MG63 (cell line): ENCODE measurements at regions not wholly inside any gene's neighbourhood (a gene's known extent, or its start where the extent isn't known, plus 50 kb on each side); places are given as distances from the start of the nearest gene placed in this dataset.

Source experiments
- DNase-seq: peaks from one replicate; pipeline ENCODE4 v3.0.0-alpha.2; 2020
- H3K27me3 ChIP-seq: fragments of 250-450 bp; sonication (Bioruptor Pico); 2 replicates; pipeline ENCODE4 v1.5.1; 2020; ENCODE audit warnings: mild to moderate bottlenecking, moderate library complexity
- H3K36me3 ChIP-seq: fragments of 250-450 bp; sonication (Bioruptor Pico); 2 replicates; pipeline ENCODE4 v1.5.1; 2020; ENCODE audit warnings: mild to moderate bottlenecking, moderate library complexity
- H3K4me3 ChIP-seq: fragments of 250-450 bp; sonication (Bioruptor Pico); 2 replicates; pipeline ENCODE4 v1.5.1; 2020; ENCODE audit warnings: mild to moderate bottlenecking, moderate library complexity
- H3K9me3 ChIP-seq: fragments of 250-450 bp; sonication (Bioruptor Pico); 2 replicates; pipeline ENCODE4 v1.5.1; 2020; ENCODE audit warnings: mild to moderate bottlenecking, moderate library complexity

DNA sequence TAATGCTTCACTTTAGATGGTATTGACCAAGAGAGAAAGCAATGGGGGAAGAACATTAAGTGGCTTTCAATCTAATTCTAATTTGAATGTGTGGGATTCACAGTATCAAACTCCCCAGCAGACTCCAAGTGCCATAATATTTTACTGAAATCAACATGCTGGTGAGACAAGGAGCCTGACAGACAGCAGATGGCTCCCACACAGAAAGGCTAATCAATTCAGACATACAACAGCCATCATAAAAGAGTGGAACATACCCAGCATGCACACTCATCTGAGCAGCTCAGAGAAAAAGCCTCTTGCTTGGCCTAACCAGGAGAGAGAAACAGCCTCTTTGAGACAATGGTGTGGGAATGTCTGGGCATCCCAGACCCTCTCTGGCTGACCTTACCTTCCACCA, 186.5 kb upstream of the SKOR2 start:
- DNase-seq, result no peak
- Histone ChIP-seq H3K36me3 (no peaks in the 10 kb centered on the region), H3K9me3 (no peaks in the 10 kb centered on the region), H3K4me3 (no peak overlapping the region), H3K27me3 (peaks cover 8% of the 10 kb centered on the region; the same call in 1 of the 2 replicates)

DNA sequence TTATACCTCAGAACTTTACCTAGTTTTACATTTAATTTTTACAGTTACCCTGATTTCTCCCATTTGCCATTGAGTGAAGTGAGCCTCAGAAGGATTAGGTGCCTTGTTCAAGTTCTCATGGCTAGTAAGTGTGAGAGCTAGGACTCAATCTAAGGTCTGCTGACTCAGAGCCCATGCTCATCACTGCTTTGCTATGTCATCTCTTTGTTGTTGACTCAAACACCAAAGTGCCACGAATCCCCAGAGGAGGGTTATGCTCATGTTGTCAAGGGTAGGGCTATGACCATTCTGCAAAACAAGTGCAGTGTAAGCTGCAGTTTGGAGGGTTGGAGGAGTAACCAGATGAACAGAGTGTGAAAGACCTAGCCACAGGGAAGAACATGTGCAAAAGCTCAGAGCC, 185.4 kb upstream of the SKOR2 start:
- Histone ChIP-seq H3K4me3 (no peak overlapping the region), H3K9me3 (no peaks in the 10 kb centered on the region), H3K36me3 (no peaks in the 10 kb centered on the region), H3K27me3 (peaks cover 8% of the 10 kb centered on the region; the same call in 1 of the 2 replicates)
- no peak for DNase-seq

DNA sequence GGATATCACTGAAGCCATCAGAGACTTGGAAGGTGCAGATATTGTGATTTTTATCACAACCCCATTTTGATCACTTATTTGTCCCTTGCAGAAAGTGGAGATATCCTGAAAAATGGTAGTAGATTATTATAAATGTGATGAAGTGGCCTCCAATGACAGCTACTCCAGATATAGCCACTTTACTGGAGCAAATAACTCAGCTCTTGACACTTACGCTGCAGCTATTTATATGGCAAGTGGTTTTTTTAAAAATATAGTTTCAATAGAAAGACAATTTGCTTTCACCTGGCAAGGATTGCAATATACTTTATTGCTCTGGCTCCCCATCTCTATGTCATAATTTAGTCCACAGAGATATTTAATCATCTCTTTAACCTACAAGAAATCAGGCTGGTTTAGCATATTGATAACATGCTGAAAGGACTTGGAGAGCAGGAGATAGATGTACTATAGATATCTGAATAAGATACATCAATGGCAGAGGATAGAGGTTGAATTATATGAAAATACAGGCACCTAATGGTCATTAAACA, 182.8 kb upstream of the SKOR2 start:
- no peak overlapping the region for H3K4me3 ChIP-seq
- no peaks in the 10 kb centered on the region for H3K36me3 ChIP-seq
- DNase-seq, result no peak
- peaks cover 8% of the 10 kb centered on the region; the same call in 1 of the 2 replicates for H3K27me3 ChIP-seq
- H3K9me3 ChIP-seq, result no peaks in the 10 kb centered on the region

DNA sequence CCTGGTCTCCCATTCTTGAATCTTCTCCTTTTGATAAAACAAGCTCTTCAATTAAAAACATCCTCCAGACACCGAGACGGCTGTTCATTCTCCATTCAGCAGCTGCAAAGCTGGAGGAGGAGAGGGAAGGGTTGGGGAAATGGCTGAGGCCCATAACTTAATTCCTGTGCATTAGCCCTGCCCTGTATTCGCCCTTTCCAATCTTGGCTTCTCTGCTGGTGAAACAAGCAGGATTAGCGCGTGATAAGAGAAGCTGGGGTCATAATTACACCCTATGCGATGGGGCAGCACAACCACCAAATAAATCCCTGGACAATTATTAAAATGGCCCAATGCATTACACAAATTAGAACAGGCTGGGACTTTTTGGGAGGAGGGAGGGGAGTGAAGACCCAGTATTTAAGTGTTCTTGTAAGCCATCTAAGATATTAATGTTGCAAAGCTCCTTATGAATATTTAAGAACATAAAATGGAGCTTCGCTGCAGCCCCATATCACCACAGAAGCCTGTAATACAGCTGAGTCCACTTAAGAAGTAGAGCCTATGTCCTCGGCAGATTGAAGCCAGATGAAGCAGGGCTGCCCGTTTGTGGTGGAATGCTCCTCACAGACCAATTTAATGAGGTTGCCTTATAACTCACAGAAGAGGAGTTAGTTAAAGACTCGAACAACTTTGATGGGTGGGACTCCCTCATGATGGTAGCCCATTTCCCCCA, 176.6 kb upstream of the SKOR2 start:
- no peak for DNase-seq
- H3K9me3 ChIP-seq, result no peaks in the 10 kb centered on the region
- no peaks in the 10 kb centered on the region; the same call in 1 of the 2 replicates for H3K27me3 ChIP-seq
- H3K4me3 ChIP-seq, result no peak overlapping the region
- H3K36me3 ChIP-seq, result no peaks in the 10 kb centered on the region

DNA sequence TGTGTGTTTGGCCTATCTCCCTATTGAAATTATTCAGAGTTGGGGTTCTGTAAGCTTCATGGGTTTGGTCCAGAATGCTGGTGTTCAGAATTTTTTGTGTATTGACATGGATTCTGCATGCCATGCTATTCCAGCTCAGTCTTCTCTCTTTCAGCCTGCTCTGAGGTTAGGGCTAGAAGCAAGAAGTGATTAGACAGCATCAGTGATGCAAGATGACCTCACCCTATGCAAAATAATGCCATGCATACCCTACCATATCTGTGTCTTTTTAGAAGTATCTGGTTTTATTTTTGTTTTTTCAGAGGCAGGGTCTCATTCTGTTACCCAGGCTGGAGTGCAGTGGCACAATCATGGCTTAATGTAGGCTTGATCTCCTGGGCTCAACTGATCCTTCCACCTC, 175.6 kb upstream of the SKOR2 start:
- Histone ChIP-seq H3K9me3 (no peaks in the 10 kb centered on the region), H3K27me3 (no peaks in the 10 kb centered on the region), H3K36me3 (no peaks in the 10 kb centered on the region), H3K4me3 (no peak overlapping the region)
- no peak for DNase-seq

DNA sequence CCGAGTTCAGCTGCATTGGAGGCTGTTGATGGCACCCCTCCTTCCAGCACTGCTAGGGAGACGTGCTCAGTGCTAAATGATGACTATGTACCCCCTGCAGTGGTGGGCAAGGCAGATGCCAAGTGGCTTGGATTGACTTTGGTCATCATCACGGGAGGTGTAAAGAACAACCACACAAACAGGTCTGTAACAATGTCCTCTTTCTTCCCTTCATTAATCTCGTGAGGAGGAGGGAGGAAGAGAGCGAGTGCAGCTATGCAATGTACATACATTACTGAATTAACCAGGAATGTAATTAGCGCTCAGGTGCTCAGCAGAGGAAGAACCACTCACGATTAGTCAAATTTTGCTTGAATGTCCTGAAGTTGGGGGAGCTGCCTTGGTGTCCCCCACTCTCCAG, 173.9 kb upstream of the SKOR2 start:
- no peaks in the 10 kb centered on the region for H3K27me3 ChIP-seq
- no peak overlapping the region for H3K4me3 ChIP-seq
- no peak for DNase-seq
- no peaks in the 10 kb centered on the region for H3K9me3 ChIP-seq
- no peaks in the 10 kb centered on the region for H3K36me3 ChIP-seq

DNA sequence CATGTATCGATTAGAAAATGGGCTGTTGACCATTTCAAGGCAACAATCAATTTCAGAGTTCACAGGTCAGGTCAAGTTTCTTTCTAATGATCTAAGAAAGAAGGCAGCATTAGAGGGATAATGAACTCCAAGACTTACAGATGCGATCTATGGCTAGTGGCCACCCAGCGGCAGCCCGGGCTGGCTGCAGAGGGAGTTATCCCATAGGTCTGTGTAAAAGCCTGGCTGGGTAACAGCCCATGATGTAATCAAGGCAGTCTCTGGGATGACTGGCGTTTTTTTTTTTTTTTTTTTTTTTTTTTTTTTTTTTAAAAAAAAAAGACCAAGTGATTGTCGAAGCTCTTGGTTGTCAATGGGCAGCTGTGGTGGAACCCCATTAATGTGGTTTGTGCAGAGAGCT, 171.1 kb upstream of the SKOR2 start:
- Histone ChIP-seq H3K36me3 (no peaks in the 10 kb centered on the region), H3K27me3 (no peaks in the 10 kb centered on the region)
- DNase-seq, result peak; percentile 68

DNA sequence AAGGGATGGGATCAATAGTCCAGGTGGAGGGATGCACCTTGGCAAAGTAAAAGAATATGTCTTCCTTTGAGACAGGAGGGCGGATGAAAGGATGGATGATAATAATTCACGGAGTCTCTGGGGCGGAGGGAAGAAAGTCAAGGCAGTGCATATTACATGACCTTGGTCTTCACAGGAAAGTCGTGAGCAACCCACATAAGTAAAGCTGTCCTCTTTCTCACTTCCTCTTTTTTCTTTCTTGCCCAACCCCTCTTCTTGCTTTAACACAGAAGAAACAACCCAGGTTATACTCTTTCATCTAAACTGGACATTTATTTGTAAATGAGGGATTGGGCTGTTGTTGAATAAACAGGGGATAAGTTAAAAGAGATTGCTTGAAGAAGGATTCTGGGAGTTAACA, 168.7 kb upstream of the SKOR2 start:
- no peak for DNase-seq
- no peaks in the 10 kb centered on the region for H3K36me3 ChIP-seq
- H3K4me3 ChIP-seq, result no peak overlapping the region
- H3K27me3 ChIP-seq, result no peaks in the 10 kb centered on the region
- no peaks in the 10 kb centered on the region for H3K9me3 ChIP-seq

More for the DNA sequence above, 171.1 kb upstream of the SKOR2 start:
- H3K9me3 ChIP-seq, result no peaks in the 10 kb centered on the region
- no peak overlapping the region for H3K4me3 ChIP-seq

DNA sequence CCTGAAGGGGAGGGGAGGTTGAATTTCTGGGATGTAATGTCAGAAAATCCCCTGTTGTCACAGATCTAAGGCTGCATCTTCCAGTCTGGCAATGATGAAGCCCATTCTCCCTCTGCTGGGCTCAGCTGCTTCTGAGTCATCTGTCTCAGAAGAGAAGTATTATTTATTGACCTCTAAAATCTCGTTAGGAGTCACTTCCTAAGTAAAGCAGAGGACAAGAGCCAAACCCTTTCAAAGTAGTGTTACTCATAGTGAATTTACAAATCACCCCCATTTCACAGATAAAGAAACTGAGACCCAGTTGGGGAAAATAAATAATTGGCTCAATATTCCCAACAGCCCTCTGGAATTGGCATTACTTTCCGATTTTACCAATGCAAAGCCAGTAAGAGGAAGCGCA, 167.3 kb upstream of the SKOR2 start:
- no peaks in the 10 kb centered on the region for H3K36me3 ChIP-seq
- no peak overlapping the region for H3K4me3 ChIP-seq
- peak; percentile 56 for DNase-seq
- no peaks in the 10 kb centered on the region for H3K27me3 ChIP-seq
- no peaks in the 10 kb centered on the region for H3K9me3 ChIP-seq

DNA sequence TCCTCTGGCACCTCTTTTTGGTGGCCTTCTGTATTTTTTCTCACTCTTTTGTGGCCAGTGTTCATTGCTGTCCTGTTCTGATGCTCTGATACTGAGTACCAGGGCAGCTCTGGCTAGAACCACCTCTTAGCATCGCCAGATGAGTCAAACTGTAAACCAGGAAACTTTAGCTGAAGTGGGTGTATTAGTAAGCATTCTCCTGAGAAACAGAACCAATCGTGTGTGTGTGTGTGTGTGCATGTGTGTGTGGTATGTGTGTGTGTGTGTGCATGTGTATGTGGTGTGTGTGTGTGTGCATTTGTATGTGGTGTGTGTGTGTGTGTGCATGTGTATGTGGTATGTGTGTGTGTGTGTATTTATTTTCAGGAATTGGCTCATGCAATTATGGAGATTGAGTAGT, 166.3 kb upstream of the SKOR2 start:
- Histone ChIP-seq H3K36me3 (no peaks in the 10 kb centered on the region), H3K27me3 (no peaks in the 10 kb centered on the region), H3K9me3 (no peaks in the 10 kb centered on the region), H3K4me3 (no peak overlapping the region)
- peak; percentile 36 for DNase-seq

DNA sequence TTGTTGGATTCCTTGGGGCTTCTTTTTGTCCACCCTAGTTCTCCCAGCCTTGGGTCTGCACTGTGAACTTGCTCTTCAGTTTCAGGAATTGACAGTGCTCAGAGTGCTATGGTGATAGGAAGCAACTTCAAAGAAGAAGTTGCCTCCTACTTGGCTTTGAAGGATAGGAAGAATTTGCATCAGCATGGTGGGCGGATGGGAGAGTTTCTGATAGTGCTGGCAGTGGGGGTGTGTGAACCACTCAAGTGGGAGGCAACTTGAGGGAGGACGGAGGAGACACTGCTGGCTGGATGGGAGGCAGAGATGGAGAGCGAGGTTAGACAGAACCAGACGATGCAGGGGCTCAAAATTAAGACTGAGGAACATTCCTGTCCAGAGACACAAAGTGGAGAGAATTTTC, 164.4 kb upstream of the SKOR2 start:
- DNase-seq, result no peak
- no peaks in the 10 kb centered on the region for H3K9me3 ChIP-seq
- H3K36me3 ChIP-seq, result no peaks in the 10 kb centered on the region
- no peaks in the 10 kb centered on the region for H3K27me3 ChIP-seq
- H3K4me3 ChIP-seq, result no peak overlapping the region

DNA sequence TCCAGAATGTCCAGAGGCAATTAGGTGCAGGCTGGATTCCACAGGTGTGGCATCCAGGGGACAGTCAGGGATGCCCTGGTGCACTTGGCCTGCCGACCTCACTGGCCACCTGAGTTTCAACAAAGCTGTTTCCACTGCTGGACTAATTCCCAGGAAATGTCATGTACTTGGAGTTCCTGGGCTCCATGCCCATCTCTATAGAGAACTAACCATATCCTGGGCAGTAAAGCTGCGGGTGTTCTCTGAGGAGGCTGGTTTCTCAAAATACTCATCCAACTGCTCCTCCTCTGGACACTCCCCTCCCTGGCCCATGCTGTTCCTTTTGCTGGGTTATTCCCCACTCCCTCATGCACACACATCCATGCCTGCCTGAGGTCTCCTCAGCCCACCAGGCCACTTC, 161.9 kb upstream of the SKOR2 start:
- no peaks in the 10 kb centered on the region for H3K36me3 ChIP-seq
- H3K4me3 ChIP-seq, result no peak overlapping the region
- no peaks in the 10 kb centered on the region for H3K9me3 ChIP-seq
- peak; percentile 76 for DNase-seq
- no peaks in the 10 kb centered on the region for H3K27me3 ChIP-seq

DNA sequence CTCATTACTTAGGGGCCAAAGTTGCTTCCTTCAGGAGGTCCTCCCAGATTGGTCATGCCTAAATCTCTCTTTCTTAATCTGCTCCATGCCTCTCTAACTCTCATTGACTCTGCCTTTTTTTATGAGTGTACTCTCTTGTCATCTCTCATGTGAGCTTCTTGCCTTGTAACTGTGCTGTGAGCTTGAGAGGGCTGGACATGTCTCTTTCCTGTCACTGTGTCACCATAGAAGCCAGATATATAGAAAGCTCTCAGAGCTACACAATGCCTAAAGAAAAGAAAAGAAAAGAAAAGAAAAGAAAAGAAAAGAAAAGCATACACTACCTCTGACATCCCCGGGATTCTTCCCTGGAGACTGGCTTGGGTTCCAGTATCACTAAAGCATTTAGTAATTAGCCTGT, 161.5 kb upstream of the SKOR2 start:
- no peaks in the 10 kb centered on the region for H3K9me3 ChIP-seq
- no peaks in the 10 kb centered on the region for H3K27me3 ChIP-seq
- no peak overlapping the region for H3K4me3 ChIP-seq
- DNase-seq, result no peak
- H3K36me3 ChIP-seq, result no peaks in the 10 kb centered on the region

DNA sequence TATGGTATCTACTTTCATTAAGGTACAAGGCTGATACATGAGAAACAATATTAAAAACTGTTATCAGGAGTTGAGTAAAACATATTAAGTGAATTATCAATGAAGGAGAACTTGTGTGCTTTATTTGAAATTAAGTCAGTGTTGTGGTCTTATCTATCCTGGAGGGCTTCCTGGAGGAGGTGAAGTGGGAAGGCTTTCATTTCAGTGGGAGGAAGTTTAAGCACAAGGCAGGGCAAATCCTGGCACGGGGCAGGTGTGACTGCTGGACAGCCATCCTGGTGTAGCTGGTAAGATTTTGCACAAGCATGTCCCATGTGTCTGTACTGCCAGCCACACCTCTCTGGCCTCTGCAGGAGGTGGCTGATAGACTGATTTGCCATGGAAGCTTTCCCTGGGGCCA, 159.7 kb upstream of the SKOR2 start:
- no peak for DNase-seq
- H3K36me3 ChIP-seq, result no peaks in the 10 kb centered on the region
- H3K27me3 ChIP-seq, result no peaks in the 10 kb centered on the region
- H3K9me3 ChIP-seq, result no peaks in the 10 kb centered on the region
- H3K4me3 ChIP-seq, result no peak overlapping the region

DNA sequence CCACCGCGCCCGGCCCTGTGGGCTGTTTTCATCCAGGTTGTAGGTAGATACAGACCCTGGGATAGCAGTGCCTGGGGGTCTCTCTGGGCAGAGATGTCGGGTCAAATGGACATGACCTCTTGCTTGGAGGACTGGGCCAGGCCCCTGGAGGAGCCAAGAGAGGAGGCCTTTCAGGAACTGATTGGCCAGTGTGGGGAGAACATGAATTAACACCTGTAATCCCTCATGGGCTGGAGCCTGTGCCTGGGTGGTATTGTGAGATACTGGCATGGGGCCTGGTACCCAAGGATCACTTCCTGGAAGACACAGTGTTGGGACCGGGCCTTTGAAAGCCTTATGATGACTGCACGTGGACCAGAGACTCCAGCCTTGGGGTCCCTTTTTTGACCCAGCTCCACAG, 158.7 kb upstream of the SKOR2 start:
- no peaks in the 10 kb centered on the region for H3K27me3 ChIP-seq
- no peaks in the 10 kb centered on the region for H3K36me3 ChIP-seq
- H3K4me3 ChIP-seq, result no peak overlapping the region
- DNase-seq, result no peak
- H3K9me3 ChIP-seq, result no peaks in the 10 kb centered on the region

DNA sequence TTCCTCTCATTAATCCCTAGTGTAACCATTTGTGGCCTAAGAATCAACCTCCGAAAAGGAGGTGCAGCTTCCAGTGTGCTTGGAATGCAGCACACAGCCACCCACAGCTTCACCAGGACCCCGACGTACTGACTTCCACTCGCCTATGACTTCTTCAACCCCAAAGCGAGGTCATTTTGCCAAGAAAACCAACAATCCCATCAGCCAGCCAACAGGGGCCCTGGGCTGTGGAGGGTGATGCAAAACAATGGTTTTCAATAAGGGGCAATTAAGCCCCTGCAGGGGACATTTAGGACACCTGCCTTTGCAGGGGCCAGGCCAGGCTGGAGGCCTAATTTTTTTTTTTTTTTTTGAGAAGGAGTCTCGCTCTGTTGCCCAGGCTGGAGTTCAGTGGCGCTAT, 158.1 kb upstream of the SKOR2 start:
- Histone ChIP-seq H3K4me3 (no peak overlapping the region), H3K36me3 (no peaks in the 10 kb centered on the region), H3K27me3 (no peaks in the 10 kb centered on the region), H3K9me3 (no peaks in the 10 kb centered on the region)
- no peak for DNase-seq

DNA sequence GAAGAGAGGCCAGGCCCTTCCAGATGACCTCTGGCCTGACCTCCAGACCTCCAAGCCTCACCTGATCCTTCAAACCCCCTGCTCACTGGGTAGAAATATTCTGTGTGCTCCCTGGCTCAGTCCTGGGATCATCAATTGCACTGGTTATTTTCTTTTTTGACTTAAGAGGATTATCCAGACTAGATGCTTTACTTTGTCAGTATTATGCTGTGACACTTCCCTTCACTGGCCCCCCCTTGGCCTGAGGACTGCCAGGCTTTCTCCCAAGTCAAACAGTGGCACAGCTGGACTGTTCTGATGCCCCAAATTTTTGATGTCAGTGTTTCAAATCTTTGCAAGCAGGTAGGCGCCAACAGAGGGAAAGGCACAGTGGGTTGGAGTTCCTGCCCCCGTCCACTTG, 156.3 kb upstream of the SKOR2 start:
- no peak for DNase-seq
- no peaks in the 10 kb centered on the region for H3K9me3 ChIP-seq
- no peaks in the 10 kb centered on the region; the same call in 1 of the 2 replicates for H3K27me3 ChIP-seq

DNA sequence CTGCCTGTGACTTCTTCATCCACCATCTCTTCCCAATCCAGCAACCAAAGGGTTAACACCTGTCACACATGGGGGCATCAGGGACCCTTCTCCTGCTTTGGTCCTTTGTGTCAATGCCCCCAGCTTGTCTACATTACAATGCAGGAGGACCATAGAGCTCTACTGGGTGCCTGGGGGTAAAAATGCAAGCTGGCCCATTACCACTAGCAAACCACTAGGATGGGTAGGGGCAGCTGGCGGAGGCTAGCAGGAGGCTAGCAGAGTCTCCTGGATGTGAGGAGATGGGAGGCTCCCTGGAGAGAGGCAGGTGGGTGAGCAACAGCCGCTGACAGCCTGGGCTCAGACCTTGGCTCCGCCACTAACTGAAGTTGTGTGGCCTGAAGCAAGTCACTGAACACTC, 153.4 kb upstream of the SKOR2 start:
- Histone ChIP-seq H3K27me3 (no peaks in the 10 kb centered on the region; the same call in 1 of the 2 replicates), H3K4me3 (no peak overlapping the region), H3K9me3 (no peaks in the 10 kb centered on the region), H3K36me3 (no peaks in the 10 kb centered on the region)
- DNase-seq, result no peak

More for the DNA sequence above, 156.3 kb upstream of the SKOR2 start:
- H3K4me3 ChIP-seq, result no peak overlapping the region
- H3K36me3 ChIP-seq, result no peaks in the 10 kb centered on the region
